A549 (cell line): ENCODE measurements at regions not wholly inside any gene's neighbourhood (a gene's known extent, or its start where the extent isn't known, plus 50 kb on each side); places are given as distances from the start of the nearest gene placed in this dataset.

Source experiments
- ATAC-seq, 2 experiments: fragments of 200-7000 bp in 1 of 2; fragments of >200 bp in 1 of 2; cut with Nextera tagmentation in 1 of 2; cut with Tn5 transposase in 1 of 2; 3 replicates each; pipeline versions ENCODE4 v1.8.0 to v1.9.1; 2018 to 2020; ENCODE audit warnings: mild to moderate bottlenecking in 1 of 2, moderate library complexity in 1 of 2
- CTCF ChIA-PET: fragments of 300-600 bp; sonication (Branson Sonifier 250); formaldehyde crosslinking; extraction: SDS; loops from one replicate; lab custom pipeline; 2021; ENCODE audit warnings: antibody characterized with exemption, inconsistent platforms; lab: Yijun Ruan, JAX
- POLR2A ChIA-PET: fragments of 350-600 bp; formaldehyde crosslinking; extraction: SDS; loops from one replicate; lab custom pipeline; 2021; ENCODE audit warnings: antibody characterized with exemption, inconsistent platforms; lab: Yijun Ruan, JAX
- DNase-seq, 2 experiments: peaks; one replicate each; pipeline versions ENCODE4 v3.0.0 to v3.0.0-alpha.2; 2011 to 2016; ENCODE audit warnings: low read depth in 1 of 2, low spot score in 1 of 2
- FAIRE-seq: peaks from 2 replicates; lab custom pipeline; 2011; peaks lifted over from hg19 to GRCh38; lab: Jason Lieb, UNC
- H3K27ac ChIP-seq, 2 experiments: fragments of >200 bp; sonication (Bioruptor Twin); formaldehyde crosslinking; 3 replicates each; pipeline ENCODE4 v1.5.1; 2016 to 2017
- H3K4me1 ChIP-seq: fragments of >200 bp; sonication (Bioruptor Twin); formaldehyde crosslinking; 3 replicates; pipeline ENCODE4 v1.6.1; 2016
- H3K4me2 ChIP-seq: fragments of >200 bp; sonication (Bioruptor Twin); formaldehyde crosslinking; 3 replicates; pipeline ENCODE4 v1.6.1; 2016
- H3K4me3 ChIP-seq: fragments of >200 bp; sonication (Bioruptor Twin); formaldehyde crosslinking; 3 replicates; pipeline ENCODE4 v1.5.1; 2016
- H3K9me3 ChIP-seq: fragments of >200 bp; sonication (Bioruptor Twin); formaldehyde crosslinking; 3 replicates; pipeline ENCODE4 v1.6.1; 2016
- BHLHE40 ChIP-seq: IDR thresholded peaks from 2 replicates; pipeline ENCODE4 v1.6.1; 2012; ENCODE audit warnings: low read depth, low read length, inconsistent platforms
- CBX2 ChIP-seq: fragments of 200-600 bp; sonication (generic); IDR thresholded peaks from 2 replicates; pipeline ENCODE4 v1.6.1; 2016; ENCODE audit warnings: low read depth, mild to moderate bottlenecking, borderline replicate concordance
- CBX8 ChIP-seq: fragments of 200-600 bp; sonication (generic); IDR thresholded peaks from 2 replicates; pipeline ENCODE4 v1.6.1; 2016
- CEBPB ChIP-seq, 2 experiments: fragments of >200 bp in 1 of 2; sonication (Bioruptor Twin) in 1 of 2; formaldehyde crosslinking in 1 of 2; IDR thresholded peaks; 2 replicates each; pipeline ENCODE4 v1.6.1; 2012 to 2016
- CHD4 ChIP-seq: fragments of 200-600 bp; sonication (generic); IDR thresholded peaks from 2 replicates; pipeline ENCODE4 v1.6.1; 2016; ENCODE audit warnings: antibody characterized with exemption, mild to moderate bottlenecking, borderline replicate concordance
- CTCF ChIP-seq: fragments of >200 bp; sonication (Bioruptor Twin); formaldehyde crosslinking; IDR thresholded peaks from 3 replicates; pipeline ENCODE4 v1.5.1; 2016
- E2F6 ChIP-seq: IDR thresholded peaks from 2 replicates; pipeline ENCODE4 v1.6.1; 2012; ENCODE audit warnings: low read depth, borderline replicate concordance
- ESRRA ChIP-seq: fragments of 150-350 bp; IDR thresholded peaks from 2 replicates; pipeline ENCODE4 v1.6.1; 2014; ENCODE audit warnings: mild to moderate bottlenecking, low read length, borderline replicate concordance
- FOSB ChIP-seq: fragments of 250-450 bp; sonication (Bioruptor Pico); IDR thresholded peaks from 2 replicates; pipeline ENCODE4 v1.5.0; 2020; ENCODE audit warnings: mild to moderate bottlenecking, moderate library complexity
- HOXB13 ChIP-seq: fragments of 250-450 bp; sonication (Bioruptor Pico); IDR thresholded peaks from 2 replicates; pipeline ENCODE4 v1.5.0; 2020; ENCODE audit warnings: low read depth, mild to moderate bottlenecking, moderate library complexity
- JUNB ChIP-seq: fragments of >200 bp; sonication (Bioruptor Twin); formaldehyde crosslinking; IDR thresholded peaks from 2 replicates; pipeline ENCODE4 v1.6.1; 2016
- MAFK ChIP-seq: fragments of 450-650 bp; IDR thresholded peaks from 2 replicates; pipeline ENCODE4 v1.6.1; 2014; ENCODE audit not compliant: partially characterized antibody
- MAZ ChIP-seq: fragments of 150-350 bp; IDR thresholded peaks from 2 replicates; pipeline ENCODE4 v1.6.1; 2014; ENCODE audit warnings: antibody characterized with exemption, low read depth, low read length, borderline replicate concordance
- NFE2L2 ChIP-seq: fragments of 150-350 bp; conservative IDR thresholded peaks from 2 replicates; pipeline ENCODE4 v1.6.1; 2014; ENCODE audit warnings: low read length
- NR3C1 ChIP-seq: fragments of >200 bp; sonication (Bioruptor Twin); formaldehyde crosslinking; IDR thresholded peaks from 3 replicates; pipeline ENCODE4 v1.6.1; 2017
- POLR2A ChIP-seq: IDR thresholded peaks from 2 replicates; pipeline ENCODE4 v1.6.1; 2012; ENCODE audit warnings: mild to moderate bottlenecking, low read length
- RARB ChIP-seq: fragments of 250-450 bp; sonication (Bioruptor Pico); IDR thresholded peaks from 2 replicates; pipeline ENCODE4 v1.8.0; 2021; ENCODE audit warnings: mild to moderate bottlenecking, moderate library complexity
- RCOR1 ChIP-seq: fragments of 150-350 bp; IDR thresholded peaks from 2 replicates; pipeline ENCODE4 v1.6.1; 2014; ENCODE audit warnings: antibody characterized with exemption, low read length, low read depth
- USF2 ChIP-seq: fragments of 450-650 bp; IDR thresholded peaks from 2 replicates; pipeline ENCODE4 v1.6.1; 2014; ENCODE audit warnings: antibody characterized with exemption
- ZSCAN20 ChIP-seq: fragments of 250-450 bp; sonication (Bioruptor Pico); IDR thresholded peaks from 2 replicates; pipeline ENCODE4 v1.8.0; 2022; ENCODE audit warnings: mild to moderate bottlenecking, moderate library complexity
- WGBS: methylation state at CpG from one replicate; pipeline ENCODE4 v1.1.6; 2017; ENCODE audit errors: missing lambda C conversion rate; 5-methylcytosine and 5-hydroxymethylcytosine counted together

GRCh38 chr22:47432683-47433082 is 670.2 kb downstream of the TBC1D22A start:
- WGBS, result 52% methylated on average over 7 of the region's 7 CpGs
- Histone ChIP-seq H3K4me2 (no peak overlapping the region), H3K4me1 (no peaks in the 10 kb centered on the region), H3K4me3 (no peak overlapping the region), H3K9me3 (peaks cover 6% of the 10 kb centered on the region; the same call in 2 of the 3 replicates), H3K27ac (no peak overlapping the region)
- no peak for DNase-seq
- ChIA-PET CTCF (no interaction called here), POLR2A (no interaction called here)
- FAIRE-seq, result no peak
- no peak for ATAC-seq
- no peak for TF ChIP-seq E2F6
- no peak for TF ChIP-seq CBX2
- TF ChIP-seq ESRRA, result no peak
- no peak for TF ChIP-seq CHD4
- TF ChIP-seq NR3C1, result no peak
- TF ChIP-seq USF2, result no peak
- TF ChIP-seq FOSB (CRISPR knock-in tag), result no peak
- no peak for TF ChIP-seq RCOR1
- no peak for TF ChIP-seq JUNB
- TF ChIP-seq MAZ, result no peak
- no peak for TF ChIP-seq POLR2A

GRCh38 chr22:47423861-47424820 is 661.7 kb downstream of the TBC1D22A start:
- TF ChIP-seq MAFK (no peak), RARB (CRISPR knock-in tag) (no peak), CEBPB (IDR thresholded peaks at IDR 0.05) (no peak)
- no peaks in the 10 kb centered on the region for H3K4me1 ChIP-seq
- 28% methylated on average over 17 of the region's 21 CpGs for WGBS
- no peak overlapping the region for H3K4me3 ChIP-seq
- ATAC-seq (no peak), DNase-seq (no peak), FAIRE-seq (no peak)
- POLR2A ChIA-PET, result no interaction called here
- H3K9me3 ChIP-seq, result no peaks in the 10 kb centered on the region
- CTCF ChIA-PET, result no interaction called here
- H3K27ac ChIP-seq, result no peak overlapping the region
- no peak overlapping the region for H3K4me2 ChIP-seq

- ChIA-PET CTCF (no interaction called here), POLR2A (no interaction called here)
- WGBS, result 22% methylated on average over 6 of the region's 9 CpGs
- H3K4me3 ChIP-seq, result no peak overlapping the region
- no peak for FAIRE-seq
- TF ChIP-seq RARB (CRISPR knock-in tag), result no peak
- no peak for TF ChIP-seq BHLHE40
- TF ChIP-seq ZSCAN20 (CRISPR knock-in tag), result no peak
- no peak for TF ChIP-seq HOXB13 (CRISPR knock-in tag)
- no peak for TF ChIP-seq CBX8
- no peak for TF ChIP-seq CTCF
- no peak for TF ChIP-seq E2F6
- no peak for TF ChIP-seq NFE2L2
- TF ChIP-seq POLR2A, result no peak
- no peak overlapping the region for H3K27ac ChIP-seq
- no peak overlapping the region for H3K4me2 ChIP-seq
- H3K9me3 ChIP-seq, result no peaks in the 10 kb centered on the region
- H3K4me1 ChIP-seq, result no peaks in the 10 kb centered on the region
- DNase-seq, result no peak
- ATAC-seq, result no peak
Observed at GRCh38 chr22:47423266-47423665, 660.8 kb downstream of the TBC1D22A start.
